ENCODE measurements at regions not wholly inside any gene's neighbourhood (a gene's known extent, or its start where the extent isn't known, plus 50 kb on each side); places are given as distances from the start of the nearest gene placed in this dataset.

- TF ChIP-seq TEAD4 (IDR thresholded peaks at IDR 0.05) (no peak), CREB1 (IDR thresholded peaks at IDR 0.05; ENCODE audit: low read depth) (no peak), RAD21 (IDR thresholded peaks at IDR 0.05; ENCODE audit: low read depth) (no peak), TAF1 (IDR thresholded peaks at IDR 0.05; ENCODE audit: low read depth) (no peak), EP300 (IDR thresholded peaks at IDR 0.05; ENCODE audit: borderline replicate concordance) (no peak), YY1 (IDR thresholded peaks at IDR 0.05; ENCODE audit: low read depth) (no peak), CEBPB (IDR thresholded peaks at IDR 0.05) (no peak)
These were observed 90.8 kb upstream of the TNFAIP3 start for GRCh38 chr6:137776256-137776655.
